Body of pancreas (tissue), 4 donors: ENCODE measurements at regions not wholly inside any gene's neighbourhood (a gene's known extent, or its start where the extent isn't known, plus 50 kb on each side); places are given as distances from the start of the nearest gene placed in this dataset.

ENCODE experiments used
- CTCF ChIP-seq, 7 experiments: fragments of 450-650 bp in 4 of 7; fragments of 200-600 bp in 3 of 7; sonication (generic) in 3 of 7; IDR thresholded peaks; one replicate each; pipeline ENCODE4 v1.5.1; 2016 to 2019; ENCODE audit warnings: antibody characterized with exemption in 7 of 7
- POLR2A ChIP-seq, 3 donors: fragments of 450-650 bp; IDR thresholded peaks; one replicate each; pipeline ENCODE4 v1.6.1; 2016; ENCODE audit warnings: antibody characterized with exemption in 3 of 3, mild to moderate bottlenecking in 2 of 3

GRCh38 chr5:87081511-87082372, 185.9 kb upstream of the RASA1 start:
- TF ChIP-seq CTCF (IDR thresholded peaks at IDR 0.05) (no peak), POLR2A (IDR thresholded peaks at IDR 0.05) (no peak)
